NOMO-1 treated with dmso at 0.1 percent for 144 hours (cell line): ENCODE measurements at regions not wholly inside any gene's neighbourhood (a gene's known extent, or its start where the extent isn't known, plus 50 kb on each side); places are given as distances from the start of the nearest gene placed in this dataset.
A peak's percentile ranks its signal among the peaks of the same experiment; 100 is the strongest.
"Not testable (repeated sequence)": the region's sequence is repeated elsewhere in the genome, so short reads cannot be mapped to it uniquely, and the experiment has no call there.

Source experiments
- DNase-seq: peaks from one replicate; lab custom pipeline; 2025; ENCODE audit not compliant: unreplicated experiment; lab: John Stamatoyannopoulos, UW

DNA sequence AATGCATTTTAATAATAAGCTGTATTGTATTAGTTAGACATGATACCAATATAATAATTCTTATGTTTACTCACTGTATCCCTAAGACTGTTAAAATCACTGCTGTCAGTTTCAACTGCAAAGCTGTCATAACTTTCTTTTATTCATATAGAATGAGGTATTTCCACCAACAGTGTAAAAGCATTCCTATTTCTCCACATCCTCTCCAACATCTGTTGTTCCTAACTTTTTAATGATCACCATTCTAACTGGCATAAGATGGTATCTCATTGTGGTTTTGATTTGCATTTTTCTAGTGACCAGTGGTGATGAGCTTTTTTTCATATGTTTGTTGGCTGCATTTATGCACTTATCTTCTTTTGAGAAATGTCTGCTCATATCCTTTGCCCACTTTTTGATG lies 177.6 kb upstream of the MME start:
- not testable (repeated sequence) for DNase-seq

DNA sequence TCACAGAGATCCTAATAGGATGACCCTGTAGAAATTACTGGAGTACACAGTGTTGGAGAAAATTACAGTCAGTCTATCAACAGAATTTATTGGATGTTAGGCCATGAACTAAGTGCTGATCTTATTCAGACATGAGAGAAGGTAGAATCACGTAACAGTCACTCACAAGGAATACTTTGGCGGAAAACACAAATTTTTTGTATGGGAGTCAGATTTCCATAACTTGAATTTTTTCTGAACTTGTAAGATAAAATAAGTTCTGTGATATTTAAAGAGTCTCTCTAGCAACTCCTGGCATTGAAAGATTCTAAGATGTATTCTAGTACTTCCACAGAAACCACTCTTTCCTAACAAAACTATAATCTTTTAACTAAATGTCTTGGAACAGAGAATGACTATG lies 178.8 kb upstream of the MME start:
- DNase-seq, result no peak

DNA sequence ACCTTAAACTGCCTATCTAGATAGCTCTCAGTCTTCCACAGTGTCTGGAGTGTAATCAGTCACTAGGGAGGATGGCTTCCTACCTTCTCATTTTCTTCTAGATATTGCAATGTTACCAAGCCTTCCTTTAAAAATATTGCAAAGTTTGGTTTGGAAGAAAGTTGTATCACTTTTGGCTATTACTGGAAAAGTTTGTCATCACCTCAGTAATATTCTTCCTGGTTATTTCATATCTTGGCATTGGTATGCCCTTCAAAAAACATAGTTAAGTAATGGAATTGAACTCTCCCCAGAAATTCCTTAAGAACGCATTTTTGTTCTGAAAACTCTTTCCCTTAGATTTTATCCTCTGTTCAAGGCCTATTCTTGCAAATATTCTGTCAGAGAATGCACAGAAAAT lies 179.3 kb upstream of the MME start:
- DNase-seq, result no peak

DNA sequence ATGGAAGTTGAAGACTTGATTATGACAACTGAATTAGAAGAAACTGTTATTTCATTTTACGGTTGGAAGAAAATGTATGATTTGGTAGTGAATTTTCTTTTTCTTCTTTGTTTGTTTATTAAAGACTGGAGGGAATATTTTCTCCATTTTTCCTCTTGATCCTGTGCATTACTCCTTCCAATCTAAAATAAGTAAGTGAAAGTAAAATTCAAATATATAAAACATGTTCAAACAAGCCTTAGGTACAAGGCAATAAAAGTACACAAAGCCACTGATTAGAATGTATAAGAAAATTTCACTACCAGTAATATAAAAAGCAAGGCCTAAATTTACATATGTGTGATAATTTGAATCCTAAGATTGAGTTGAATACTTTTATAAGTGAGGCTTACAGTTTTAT lies 181.2 kb upstream of the MME start:
- DNase-seq, result no peak

DNA sequence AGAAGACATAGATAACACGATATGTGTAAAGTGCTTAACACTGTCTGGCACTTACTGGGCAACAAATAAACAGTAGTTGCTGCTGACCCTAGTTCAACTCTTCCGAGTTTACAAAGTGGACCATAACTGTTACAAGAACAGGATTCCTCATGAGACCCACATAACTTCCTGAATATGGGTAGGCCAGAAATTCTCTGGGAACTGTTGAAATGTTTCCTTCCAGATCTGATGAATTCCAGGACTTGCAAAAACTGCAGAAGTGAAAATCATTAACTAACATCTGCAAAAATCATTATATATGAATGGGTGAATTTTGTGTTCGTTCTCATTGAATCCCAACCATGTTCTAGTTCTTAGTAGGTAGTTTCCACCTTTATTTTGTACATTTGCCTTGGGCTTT lies 181.7 kb upstream of the MME start:
- no peak for DNase-seq

DNA sequence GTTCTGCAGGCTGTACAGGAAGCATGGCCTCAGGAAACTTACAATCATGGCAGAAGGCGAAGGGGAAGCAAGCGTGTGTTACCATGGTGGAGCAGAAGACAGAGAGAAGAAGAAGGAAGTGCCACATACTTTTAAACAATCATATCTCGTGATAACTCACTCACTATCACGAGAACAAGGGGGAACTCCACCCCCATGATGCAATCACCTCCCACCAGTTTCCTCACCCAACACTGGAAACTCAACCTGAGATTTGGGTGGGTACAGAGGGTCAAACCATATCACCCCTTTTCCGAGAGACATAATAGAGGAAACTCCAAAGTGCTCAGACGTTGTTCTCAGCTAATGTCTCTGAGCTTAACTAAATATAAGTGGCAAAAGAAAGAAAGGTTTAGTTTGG lies 186.3 kb upstream of the MME start:
- DNase-seq, result no peak

DNA sequence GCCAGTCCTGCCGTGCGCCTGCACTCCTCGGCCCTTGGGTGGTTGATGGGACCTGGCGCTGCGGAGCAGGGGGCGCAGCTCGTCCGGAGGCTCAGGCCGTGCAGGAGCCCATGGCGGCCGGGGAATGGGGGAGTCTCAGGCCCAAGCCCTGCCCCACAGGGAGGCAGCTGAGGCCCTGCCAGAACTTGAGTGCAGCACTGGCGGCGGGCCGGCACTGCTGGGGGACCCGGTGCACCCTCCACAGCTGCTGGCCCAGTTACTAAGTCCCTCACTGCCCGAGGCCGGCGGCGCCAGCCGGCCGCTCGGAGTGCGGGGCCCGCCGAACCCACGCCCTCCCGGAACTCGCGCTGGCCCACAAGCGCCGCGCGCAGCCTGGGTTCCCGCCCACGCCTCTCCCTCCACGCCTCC lies 190.9 kb upstream of the MME start:
- no peak for DNase-seq

DNA sequence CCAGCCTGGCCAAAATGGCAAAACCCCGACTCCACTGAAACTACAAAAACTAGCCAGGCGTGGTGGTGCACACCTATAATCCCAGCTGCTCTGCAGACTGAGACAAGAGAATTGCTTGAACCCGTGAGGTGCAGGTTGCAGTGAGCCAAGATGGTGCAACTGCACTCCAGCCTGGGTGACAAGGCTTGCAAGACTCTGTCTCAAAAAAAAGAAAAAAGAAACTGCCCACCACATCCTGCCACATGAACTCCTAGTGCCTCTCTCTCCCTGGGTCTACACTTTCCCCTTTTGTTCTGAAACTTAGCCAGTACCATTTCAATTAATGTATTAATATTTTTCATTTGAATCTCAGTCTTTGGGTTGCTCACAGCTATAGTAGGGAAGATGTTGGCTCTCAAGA lies 192.2 kb upstream of the MME start:
- DNase-seq, result no peak

DNA sequence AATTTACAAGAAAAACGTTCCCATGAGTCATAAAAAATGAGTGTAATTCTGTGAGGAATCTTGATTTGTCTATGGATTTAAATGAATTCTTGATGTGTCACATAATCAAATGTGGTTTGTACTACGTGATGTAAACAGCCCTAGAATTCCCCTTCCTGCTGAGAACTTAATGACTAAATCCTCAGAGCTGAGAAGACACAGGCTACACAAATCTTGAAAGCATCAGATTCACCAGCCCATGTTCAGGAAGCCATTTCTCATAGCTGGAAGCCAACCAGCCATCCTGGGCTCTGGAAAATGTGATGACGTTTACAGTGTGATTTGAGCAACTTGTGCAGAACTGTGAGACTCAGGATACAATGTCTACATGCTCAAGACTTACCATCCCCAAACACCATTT lies 193.7 kb upstream of the MME start:
- no peak for DNase-seq

DNA sequence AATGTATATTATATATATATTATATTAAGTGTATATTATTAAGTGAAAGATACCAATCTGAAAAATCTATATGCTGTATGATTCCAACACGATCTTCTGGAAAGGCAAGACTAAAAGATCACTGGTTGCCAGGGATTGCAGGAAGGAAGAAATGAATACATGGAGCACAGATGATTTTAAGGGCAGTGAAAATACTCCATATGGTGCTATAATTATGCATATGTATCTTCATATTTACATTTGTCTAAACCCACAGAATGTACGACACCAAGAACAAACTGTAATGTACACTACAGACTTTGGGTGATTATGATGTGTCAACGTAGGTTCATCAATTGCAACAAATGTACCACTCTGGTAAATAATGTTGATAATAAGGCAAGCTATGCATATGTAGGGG lies 194.7 kb upstream of the MME start:
- no peak for DNase-seq

DNA sequence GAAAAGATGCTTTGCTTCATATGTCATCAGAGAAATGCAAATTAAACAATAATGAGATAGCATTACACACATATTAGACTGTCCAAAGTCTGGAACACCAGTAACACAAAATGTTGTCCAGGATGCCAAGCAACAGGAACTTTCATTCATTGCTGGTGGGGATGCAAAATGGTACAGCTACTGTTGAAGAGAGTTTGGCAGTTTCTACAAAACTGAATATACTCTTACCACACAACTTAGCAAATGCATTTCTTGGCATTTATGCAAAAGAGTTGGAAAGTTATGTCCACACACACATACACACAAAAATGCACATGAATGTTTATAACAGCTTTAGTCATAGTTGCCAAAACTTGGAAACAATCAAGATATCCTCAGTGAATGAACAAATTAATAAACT lies 195.2 kb upstream of the MME start:
- DNase-seq, result no peak

DNA sequence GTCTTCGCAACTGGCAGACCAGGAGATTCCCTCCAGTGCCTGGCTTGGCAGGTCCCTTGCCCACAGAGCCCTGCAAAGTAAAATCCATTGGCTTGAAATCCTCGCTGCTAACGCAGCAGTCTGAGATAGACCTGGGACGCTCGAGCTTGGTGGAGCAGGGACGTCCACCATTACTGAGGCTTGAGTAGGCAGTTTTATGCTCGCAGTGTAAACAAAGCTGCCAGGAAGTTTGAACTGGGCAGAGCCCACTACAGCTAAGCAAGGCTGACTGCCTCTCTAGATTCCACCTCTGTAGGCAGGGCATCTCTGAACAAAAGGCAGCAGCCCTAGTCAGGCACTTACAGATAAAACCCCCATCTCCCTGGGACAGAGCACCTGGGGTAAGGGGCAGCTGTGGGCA lies 205.0 kb upstream of the MME start:
- DNase-seq, result no peak

DNA sequence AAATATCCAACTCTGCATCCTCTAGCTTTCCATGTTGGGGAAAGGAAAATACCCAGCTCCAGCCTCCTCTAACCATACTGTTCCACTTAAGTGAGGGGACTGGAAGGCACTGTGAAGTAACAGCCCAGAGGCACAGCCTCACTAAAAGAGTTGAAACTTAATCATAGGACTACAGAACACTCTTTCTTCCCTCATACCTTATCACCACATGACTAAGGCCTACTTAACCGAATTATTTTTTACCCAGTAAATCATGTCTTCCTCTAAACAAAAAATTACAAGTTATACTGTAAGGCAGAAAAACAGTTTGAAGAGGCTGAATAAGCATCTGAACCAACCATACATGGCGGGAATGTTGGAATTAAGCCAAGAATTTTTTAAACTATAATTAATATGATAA lies 207.4 kb upstream of the MME start:
- DNase-seq, result no peak

DNA sequence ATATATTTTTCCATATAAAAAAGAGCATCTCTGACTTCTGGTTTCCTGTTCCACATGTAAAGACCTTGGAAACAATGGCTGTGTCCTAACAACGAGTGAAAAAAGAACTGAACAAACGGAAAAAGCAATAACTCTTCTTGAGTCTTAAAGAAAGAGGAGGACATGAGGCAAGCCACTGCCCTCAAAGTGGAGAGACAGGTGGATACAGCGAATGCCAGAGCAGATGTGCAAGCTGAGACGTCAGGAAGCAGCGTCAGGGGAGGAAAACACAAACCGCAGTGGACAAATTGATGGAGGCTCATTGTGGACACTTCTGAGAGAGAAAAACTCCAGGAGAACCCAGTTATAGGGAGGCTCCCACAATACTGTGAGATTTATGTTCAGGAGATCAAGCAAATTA lies 208.0 kb upstream of the MME start:
- no peak for DNase-seq

DNA sequence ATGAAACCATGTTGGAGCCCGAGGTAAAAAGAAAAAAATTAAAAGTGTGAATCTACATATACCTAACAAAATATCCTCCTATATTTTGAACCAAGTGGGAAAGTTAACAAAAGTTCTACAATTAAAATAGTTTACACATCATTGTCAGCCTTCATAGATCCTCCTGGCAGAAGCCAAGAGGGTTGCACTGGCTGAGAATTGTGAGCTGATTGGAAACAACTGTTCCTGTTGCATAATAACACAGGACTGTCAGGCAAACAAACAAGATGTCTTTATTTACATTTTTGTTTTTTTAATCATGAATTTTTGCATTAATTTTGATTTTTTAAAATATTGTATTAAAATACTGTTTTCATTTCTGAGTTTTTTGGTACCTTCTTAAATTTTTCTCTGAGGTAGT lies 215.2 kb upstream of the MME start:
- no peak for DNase-seq

DNA sequence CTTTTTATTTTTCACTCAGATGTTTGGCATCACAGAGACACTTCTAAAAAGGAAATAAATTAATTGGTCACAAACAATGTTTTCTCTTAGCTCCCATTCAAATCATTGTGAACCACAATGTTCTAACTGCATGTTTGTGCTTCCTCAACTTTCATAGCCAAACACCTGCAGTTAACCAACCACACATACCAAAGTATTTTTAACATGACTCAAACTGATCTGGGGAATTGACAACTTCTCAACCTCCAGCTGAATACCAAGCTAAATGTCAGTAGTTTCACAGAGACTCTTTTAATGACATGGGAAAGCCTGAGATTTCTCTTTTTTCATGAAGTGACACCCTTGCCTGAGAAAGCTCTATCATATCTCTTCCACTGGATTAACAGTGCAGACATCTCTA lies 217.9 kb upstream of the MME start:
- DNase-seq, result no peak

DNA sequence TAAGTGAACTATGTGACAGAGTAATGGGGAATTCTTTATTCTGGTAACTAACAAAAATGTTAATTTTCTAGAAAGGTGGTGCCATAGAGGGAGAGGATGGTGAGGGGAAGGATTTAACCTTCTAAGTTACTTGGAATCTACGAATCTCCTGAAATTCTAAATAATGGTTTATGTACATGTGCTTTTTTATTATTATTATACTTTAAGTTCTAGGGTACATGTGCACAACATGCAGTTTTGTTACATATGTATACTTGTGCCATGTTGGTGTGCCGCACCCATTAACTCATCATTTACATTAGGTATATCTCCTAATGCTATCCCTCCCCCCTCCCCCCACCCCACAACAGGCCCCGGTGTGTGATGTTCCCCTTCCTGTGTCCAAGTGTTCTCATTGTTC lies 227.1 kb upstream of the MME start:
- not testable (repeated sequence) for DNase-seq

DNA sequence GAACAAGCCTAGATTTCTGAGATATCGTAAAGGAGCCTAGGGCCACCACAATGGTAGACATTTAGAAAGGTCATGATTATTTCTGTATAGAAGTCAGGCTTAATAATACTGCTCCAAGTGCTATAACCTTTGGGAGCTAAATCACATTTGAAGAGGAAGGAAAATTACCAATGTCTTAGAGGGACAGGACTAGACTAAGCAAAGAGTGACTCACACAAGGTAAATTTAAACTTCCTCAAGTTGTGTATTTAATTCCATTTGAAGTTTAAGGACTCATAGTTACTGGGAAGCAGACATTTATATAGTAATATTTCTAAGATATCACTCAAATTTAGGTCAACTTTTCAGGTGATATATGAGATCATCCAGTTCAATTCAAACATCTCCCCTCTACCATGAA lies 227.6 kb upstream of the MME start:
- DNase-seq, result no peak

DNA sequence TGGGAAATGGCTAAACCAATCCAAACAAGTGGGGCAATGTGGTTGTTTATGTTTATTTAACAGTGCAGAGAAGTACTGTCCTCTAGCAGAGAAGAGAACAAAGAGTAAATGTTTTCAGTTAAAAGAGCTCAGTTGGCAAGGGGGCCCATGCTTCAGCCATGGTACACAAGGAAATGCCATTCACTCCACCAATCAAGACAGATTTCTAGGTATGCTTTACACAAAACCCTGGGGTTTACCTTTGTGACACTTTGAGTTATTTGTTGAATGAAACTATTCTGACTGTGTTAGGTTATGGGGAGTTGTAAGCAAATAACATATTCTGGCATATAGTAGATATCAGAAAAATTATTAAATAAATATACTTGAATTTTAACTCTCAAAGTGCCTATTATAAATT lies 228.5 kb upstream of the MME start:
- no peak for DNase-seq

DNA sequence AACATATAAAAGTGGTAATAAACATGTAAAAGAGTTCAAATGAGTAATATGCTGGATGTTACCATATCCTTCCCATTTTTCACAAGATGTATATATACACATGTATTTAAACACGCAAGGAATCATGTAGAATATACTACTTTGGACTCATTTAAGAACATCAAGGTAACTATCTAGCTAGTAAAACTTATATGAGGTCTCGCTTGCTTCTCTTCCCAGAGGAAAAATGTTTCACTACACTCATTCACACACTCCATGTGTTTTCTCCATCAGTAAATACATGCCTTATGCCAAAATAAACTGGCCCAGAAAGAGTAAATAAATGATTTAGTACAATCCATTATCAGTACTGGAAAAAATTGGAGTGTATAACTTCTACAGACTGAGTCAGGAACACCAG lies 229.2 kb upstream of the MME start:
- DNase-seq, result no peak

DNA sequence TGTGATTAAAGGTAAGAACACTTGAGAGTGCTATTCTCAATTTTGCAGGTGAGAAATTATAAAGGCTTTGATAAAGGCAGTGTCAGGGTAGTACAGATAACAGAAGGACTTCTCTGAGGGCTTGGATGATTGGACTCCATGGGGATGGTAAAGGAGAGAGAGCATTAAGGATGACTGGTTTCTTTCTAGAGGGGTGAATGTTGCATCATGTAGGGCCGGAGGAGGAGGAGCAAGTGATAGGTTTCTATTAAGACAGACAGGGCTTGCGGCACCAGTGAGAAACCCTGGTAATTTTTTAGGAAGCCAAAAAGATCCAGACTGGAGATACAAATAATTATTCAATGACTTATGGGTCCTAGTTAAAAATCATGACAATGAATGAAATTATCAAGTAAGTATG lies 230.7 kb upstream of the MME start:
- DNase-seq, result no peak

DNA sequence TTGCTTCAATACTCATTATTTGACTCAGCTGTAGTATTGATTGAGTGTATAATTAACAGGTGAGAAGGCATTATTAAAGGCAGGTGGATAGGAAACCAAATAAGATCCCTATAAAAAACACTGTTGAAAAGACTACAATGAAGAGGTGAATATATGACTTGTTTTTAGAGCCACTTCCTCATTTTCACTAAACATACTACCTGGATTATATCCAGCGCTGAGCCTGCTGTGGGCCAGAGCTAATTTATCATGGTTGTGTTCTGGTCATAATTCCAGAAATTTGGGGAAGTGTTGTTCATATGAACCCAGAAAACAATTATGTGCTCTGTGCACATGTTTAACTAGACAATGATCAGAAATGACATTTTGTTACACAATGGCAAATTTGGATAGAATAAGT lies 235.3 kb upstream of the MME start:
- peak; percentile 6 for DNase-seq

DNA sequence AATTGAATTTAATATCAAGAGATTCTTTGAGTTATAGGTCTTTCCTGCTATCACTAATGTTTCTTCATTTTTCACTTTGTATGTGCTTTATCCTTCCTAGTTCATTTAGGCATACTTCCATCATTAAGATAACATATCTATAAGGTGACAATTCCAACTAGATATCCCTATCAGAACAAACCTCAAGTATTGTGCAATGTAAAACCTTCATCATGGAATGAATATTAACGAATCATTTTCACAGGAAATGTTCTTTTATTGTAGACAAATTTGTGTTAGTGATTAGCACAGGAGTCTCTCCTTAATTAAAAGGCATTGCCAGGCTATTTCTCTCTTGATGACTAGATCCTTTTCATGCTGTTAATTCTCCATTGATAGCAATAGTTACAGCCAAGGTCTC lies 236.5 kb upstream of the MME start:
- no peak for DNase-seq

DNA sequence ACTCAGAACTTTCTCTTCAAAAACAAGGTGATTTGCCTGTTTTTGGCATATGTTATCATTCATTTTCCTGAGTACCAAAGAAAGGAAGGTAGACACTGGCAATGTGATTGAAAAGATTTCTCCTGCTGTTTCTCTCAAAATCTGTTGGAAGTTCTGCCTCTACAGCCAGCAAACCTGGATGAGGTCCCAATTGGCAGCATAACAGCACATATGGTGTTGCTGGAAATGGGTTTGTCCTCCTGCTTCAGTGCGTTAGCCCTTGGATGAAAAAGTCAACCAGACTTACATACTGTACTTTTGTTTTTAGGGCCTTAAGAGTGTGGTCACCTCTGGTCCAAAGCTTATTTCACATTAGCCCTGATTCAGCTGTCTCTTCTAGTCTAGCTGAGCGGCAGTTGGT lies 237.6 kb upstream of the MME start:
- no peak for DNase-seq
